BLaER1 treated with 17β-estradiol and CSF1 and Interleukin-3, amounts not matched to agents 10 nM and 100 nM (cell line): ENCODE measurements at regions not wholly inside any gene's neighbourhood (a gene's known extent, or its start where the extent isn't known, plus 50 kb on each side); places are given as distances from the start of the nearest gene placed in this dataset.

Experiments
- H3K27ac ChIP-seq, 11 experiments: shearing (Covaris generic); formaldehyde crosslinking; 2 replicates each; pipeline ENCODE4 v1.8.1; 2022
- H3K27me3 ChIP-seq, 11 experiments: shearing (Covaris generic); formaldehyde crosslinking; 2 replicates each; pipeline ENCODE4 v1.8.1; 2022
- H3K36me3 ChIP-seq, 11 experiments: shearing (Covaris generic); formaldehyde crosslinking; 2 replicates each; pipeline ENCODE4 v1.8.1; 2022
- H3K4me1 ChIP-seq, 10 experiments: shearing (Covaris generic); formaldehyde crosslinking; 2 replicates each; pipeline ENCODE4 v1.8.1; 2022
- H3K4me2 ChIP-seq, 11 experiments: shearing (Covaris generic); formaldehyde crosslinking; 2 replicates each; pipeline ENCODE4 v1.8.1; 2022
- H3K4me3 ChIP-seq, 10 experiments: shearing (Covaris generic); formaldehyde crosslinking; 2 replicates each; pipeline ENCODE4 v1.8.1; 2022
- H3K9ac ChIP-seq, 11 experiments: shearing (Covaris generic); formaldehyde crosslinking; 2 replicates each; pipeline ENCODE4 v1.8.1; 2022
- H3K9me3 ChIP-seq, 11 experiments: shearing (Covaris generic); formaldehyde crosslinking; replicated peaks in 1 of 11; 2 replicates each; pipeline ENCODE4 v1.8.1; 2022
- H4K20me1 ChIP-seq, 11 experiments: shearing (Covaris generic); formaldehyde crosslinking; 2 replicates each; pipeline ENCODE4 v1.8.1; 2022
- Cebpa-rat ChIP-seq, 11 experiments: shearing (Covaris generic); IDR thresholded peaks; 2 replicates each; pipeline ENCODE4 v1.8.1; 2022

- no peak overlapping the region for H3K9ac ChIP-seq
Observed at GRCh38 chrX:80098038-80098437, 83.5 kb downstream of the TBX22 start.

GRCh38 chrX:80120335-80120734, 105.8 kb downstream of the TBX22 start:
- H3K4me3 ChIP-seq, result no peak overlapping the region
- peaks cover 2 to 6% (median 5%) of the 10 kb centered on the region in 11 experiments for H3K9me3 ChIP-seq
- no peak for TF ChIP-seq Cebpa-rat (IDR thresholded peaks at IDR 0.05)

More at GRCh38 chrX:80098038-80098437, 83.5 kb downstream of the TBX22 start:
- Histone ChIP-seq H3K27me3 (peaks cover 30 to 60% (median 45%) of the 10 kb centered on the region in 11 experiments), H3K9me3 (peaks cover 0 to 6% (median 3%) of the 10 kb centered on the region in 11 experiments; a peak in 3 of 22 replicates), H3K27ac (no peak overlapping the region), H3K4me2 (no peak overlapping the region), H3K4me3 (no peak overlapping the region), H3K4me1 (no peaks in the 10 kb centered on the region), H3K36me3 (no peaks in the 10 kb centered on the region), H4K20me1 (no peaks in the 10 kb centered on the region)
- peak in 6 of 11 experiments; percentile 26 to 67 (median 59); a peak in 6 of 22 replicates for TF ChIP-seq Cebpa-rat (IDR thresholded peaks at IDR 0.05)

GRCh38 chrX:80138938-80139337, 124.4 kb downstream of the TBX22 start:
- Histone ChIP-seq H3K36me3 (no peaks in the 10 kb centered on the region), H3K9ac (no peak overlapping the region), H3K27ac (no peak overlapping the region), H3K4me1 (no peaks in the 10 kb centered on the region), H3K4me3 (no peak overlapping the region), H4K20me1 (no peaks in the 10 kb centered on the region), H3K4me2 (no peak overlapping the region), H3K27me3 (peaks cover 10 to 89% (median 67%) of the 10 kb centered on the region in 11 experiments; a peak in 21 of 22 replicates), H3K9me3 (peaks cover 0 to 3% (median under 1%) of the 10 kb centered on the region in 11 experiments; a peak in 7 of 22 replicates)
- no peak for TF ChIP-seq Cebpa-rat (IDR thresholded peaks at IDR 0.05)

More at GRCh38 chrX:80120335-80120734, 105.8 kb downstream of the TBX22 start:
- Histone ChIP-seq H3K27me3 (peaks cover 30 to 89% (median 74%) of the 10 kb centered on the region in 11 experiments), H3K36me3 (no peaks in the 10 kb centered on the region), H3K9ac (no peak overlapping the region), H3K4me1 (no peaks in the 10 kb centered on the region), H4K20me1 (no peaks in the 10 kb centered on the region), H3K4me2 (no peak overlapping the region), H3K27ac (no peak overlapping the region)

DNA sequence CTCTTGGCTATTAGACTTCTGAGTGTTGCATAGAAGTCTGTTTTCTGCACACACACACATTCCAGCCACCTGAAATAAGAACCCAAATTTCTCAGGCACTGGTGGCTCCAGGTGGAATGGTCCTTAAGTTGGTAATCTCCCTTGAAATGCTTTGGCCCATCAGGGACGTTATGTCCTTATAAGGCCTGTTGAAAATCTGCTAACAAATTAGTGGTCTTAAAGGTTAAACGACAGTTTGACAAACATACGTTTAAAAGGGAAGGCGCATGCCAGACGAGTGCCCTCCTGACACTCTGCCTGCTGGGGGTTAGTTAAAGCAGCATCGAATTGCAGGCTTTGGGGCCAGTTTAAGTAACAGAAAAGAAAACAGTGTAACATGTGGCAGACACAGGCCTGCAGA, 125.0 kb downstream of the TBX22 start:
- Histone ChIP-seq H3K4me1 (no peaks in the 10 kb centered on the region), H3K9me3 (no peaks in the 10 kb centered on the region), H3K27ac (no peak overlapping the region), H3K4me3 (no peak overlapping the region), H3K36me3 (no peaks in the 10 kb centered on the region), H4K20me1 (no peaks in the 10 kb centered on the region), H3K4me2 (no peak overlapping the region), H3K9ac (no peak overlapping the region), H3K27me3 (peaks cover 13 to 92% (median 73%) of the 10 kb centered on the region in 11 experiments; a peak in 21 of 22 replicates)
- no peak for TF ChIP-seq Cebpa-rat (IDR thresholded peaks at IDR 0.05)

DNA sequence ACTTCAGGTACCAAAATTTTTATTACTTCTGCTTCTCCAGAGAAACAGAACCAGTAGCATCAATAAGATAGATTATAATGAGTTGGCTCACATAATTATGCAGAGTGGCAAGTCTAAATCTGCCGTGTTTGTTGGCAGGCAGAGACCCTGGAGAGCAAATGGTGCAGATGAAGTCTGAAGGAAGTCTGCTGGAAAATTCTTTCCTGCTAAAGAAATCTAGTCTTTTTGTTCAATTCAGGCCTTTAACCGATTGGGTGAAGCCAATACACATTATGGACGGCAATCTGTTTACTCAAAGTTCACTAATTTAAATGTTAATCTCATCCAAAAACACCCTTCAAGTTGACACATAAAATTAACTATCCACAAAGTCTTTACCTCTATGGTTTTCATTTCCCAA, 156.0 kb downstream of the TBX22 start:
- Histone ChIP-seq H3K9me3 (peaks cover 0 to 17% (median 8%) of the 10 kb centered on the region in 11 experiments; a peak in 15 of 22 replicates), H3K4me1 (no peaks in the 10 kb centered on the region), H3K27me3 (peaks cover 18 to 72% (median 53%) of the 10 kb centered on the region in 11 experiments), H3K4me3 (no peak overlapping the region), H3K27ac (no peak overlapping the region), H3K4me2 (no peak overlapping the region), H3K9ac (no peak overlapping the region), H4K20me1 (no peaks in the 10 kb centered on the region), H3K36me3 (no peaks in the 10 kb centered on the region)
- no peak for TF ChIP-seq Cebpa-rat (IDR thresholded peaks at IDR 0.05)

- Histone ChIP-seq H3K9me3 (peaks cover 0 to 18% (median 10%) of the 10 kb centered on the region in 11 experiments; a peak in 15 of 22 replicates), H3K9ac (no peak overlapping the region), H3K36me3 (no peaks in the 10 kb centered on the region), H4K20me1 (no peaks in the 10 kb centered on the region), H3K4me2 (no peak overlapping the region), H3K4me1 (no peaks in the 10 kb centered on the region), H3K27me3 (peaks cover 22 to 80% (median 66%) of the 10 kb centered on the region in 11 experiments), H3K4me3 (no peak overlapping the region), H3K27ac (no peak overlapping the region)
- TF ChIP-seq Cebpa-rat (IDR thresholded peaks at IDR 0.05), result no peak
Observed at GRCh38 chrX:80173261-80173660, 158.7 kb downstream of the TBX22 start.

GRCh38 chrX:80174925-80175574, 160.5 kb downstream of the TBX22 start:
- Histone ChIP-seq H3K36me3 (no peaks in the 10 kb centered on the region), H3K27ac (no peak overlapping the region), H3K4me1 (no peaks in the 10 kb centered on the region), H3K9ac (no peak overlapping the region), H4K20me1 (no peaks in the 10 kb centered on the region; a peak in 1 of 22 replicates), H3K9me3 (peaks cover 0 to 16% (median 10%) of the 10 kb centered on the region in 11 experiments; a peak in 14 of 22 replicates), H3K4me3 (no peak overlapping the region), H3K4me2 (no peak overlapping the region), H3K27me3 (peaks cover 39 to 95% (median 84%) of the 10 kb centered on the region in 11 experiments)
- no peak for TF ChIP-seq Cebpa-rat (IDR thresholded peaks at IDR 0.05)

- Histone ChIP-seq H3K27ac (no peak overlapping the region), H3K4me2 (no peak overlapping the region), H3K36me3 (no peaks in the 10 kb centered on the region), H3K27me3 (peaks cover 41 to 84% (median 75%) of the 10 kb centered on the region in 11 experiments), H3K9ac (no peak overlapping the region), H3K4me1 (no peaks in the 10 kb centered on the region), H3K9me3 (no peaks in the 10 kb centered on the region), H4K20me1 (no peaks in the 10 kb centered on the region; a peak in 1 of 22 replicates), H3K4me3 (no peak overlapping the region)
- no peak for TF ChIP-seq Cebpa-rat (IDR thresholded peaks at IDR 0.05)
Observed at GRCh38 chrX:80181079-80181478, 166.5 kb downstream of the TBX22 start.

DNA sequence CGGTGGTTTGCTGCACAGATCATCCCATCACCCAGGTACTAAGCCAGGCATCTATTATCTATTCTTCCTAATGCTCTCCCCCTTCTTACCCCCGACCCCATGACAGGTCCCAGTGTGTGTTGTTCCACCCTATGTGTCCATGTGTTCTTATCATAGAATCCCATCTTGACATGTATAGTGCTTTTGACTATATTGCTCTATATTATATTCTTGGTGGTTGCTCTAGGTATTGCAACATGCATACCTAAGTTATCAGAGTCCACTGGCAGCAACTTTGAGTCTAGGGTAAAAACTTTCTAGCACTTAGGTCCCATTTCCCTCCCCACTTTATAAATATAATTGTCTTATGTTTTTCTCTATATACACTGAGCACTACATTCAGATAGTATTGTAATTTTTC, 170.3 kb downstream of the TBX22 start:
- Histone ChIP-seq H3K27ac (no peak overlapping the region), H3K4me2 (no peak overlapping the region), H3K4me3 (no peak overlapping the region), H3K9me3 (no peaks in the 10 kb centered on the region), H3K36me3 (no peaks in the 10 kb centered on the region), H3K4me1 (peaks cover 0 to 5% (median 0%) of the 10 kb centered on the region in 10 experiments; a peak in 1 of 20 replicates), H4K20me1 (no peaks in the 10 kb centered on the region), H3K27me3 (peaks cover 25 to 55% (median 43%) of the 10 kb centered on the region in 11 experiments), H3K9ac (no peak overlapping the region)
- 0 out of 22 replicates have a peak, but pooled peaks of 1 of the 11 experiments have one; percentile 10 for TF ChIP-seq Cebpa-rat (IDR thresholded peaks at IDR 0.05)
